ENCODE measurements at regions not wholly inside any gene's neighbourhood (a gene's known extent, or its start where the extent isn't known, plus 50 kb on each side); places are given as distances from the start of the nearest gene placed in this dataset.
"Not testable (repeated sequence)": the region's sequence is repeated elsewhere in the genome, so short reads cannot be mapped to it uniquely, and the experiment has no call there.

GRCh38 chr5:17039170-17039569, 103.1 kb upstream of the MYO10 start:
- no peak for DNase-seq

DNA sequence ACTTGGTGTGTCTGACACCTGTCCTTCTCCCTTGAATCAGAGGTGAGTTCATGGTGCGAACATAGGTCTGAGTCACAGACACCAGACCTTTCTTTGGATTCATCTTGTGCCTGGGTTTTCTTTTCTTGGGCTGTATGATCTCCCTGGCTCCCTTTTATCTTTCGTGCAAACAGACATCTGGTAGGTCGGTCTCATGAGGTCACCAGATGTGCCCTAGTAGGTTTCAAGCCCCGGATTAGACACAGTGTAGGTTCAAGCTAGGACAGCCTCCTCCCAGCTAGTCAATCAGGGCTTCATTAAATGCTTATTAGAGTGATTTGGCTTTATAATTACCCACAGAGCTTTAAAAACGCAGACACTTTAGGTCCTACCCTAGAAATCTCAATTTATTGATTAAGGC, 106.0 kb upstream of the MYO10 start:
- no peak for DNase-seq

GRCh38 chr5:17046320-17046719, 110.2 kb upstream of the MYO10 start:
- no peak for DNase-seq

- DNase-seq: no peak
These were observed 114.1 kb upstream of the MYO10 start for GRCh38 chr5:17050236-17050635.

DNA sequence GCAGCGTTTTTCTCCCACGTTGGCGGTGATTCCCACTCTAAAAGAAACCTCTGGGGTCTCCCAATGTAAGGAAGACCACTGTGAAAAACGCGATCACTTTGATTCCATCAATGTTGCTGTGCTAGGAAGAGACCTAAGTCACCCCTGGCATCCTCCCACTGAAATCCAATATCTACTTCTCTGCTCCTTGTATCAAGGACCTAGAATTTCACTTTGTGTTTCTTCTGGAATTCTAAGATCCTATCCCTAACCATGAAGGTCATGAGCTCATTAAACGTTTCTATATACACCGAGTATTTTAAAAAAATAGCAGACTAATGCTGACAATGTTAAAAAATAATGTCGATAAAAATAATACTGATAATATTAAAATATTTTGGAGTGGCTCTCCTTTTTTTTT, 118.8 kb upstream of the MYO10 start:
- DNase-seq: no peak

GRCh38 chr5:17056141-17056631, 120.1 kb upstream of the MYO10 start:
- no peak for DNase-seq

DNA sequence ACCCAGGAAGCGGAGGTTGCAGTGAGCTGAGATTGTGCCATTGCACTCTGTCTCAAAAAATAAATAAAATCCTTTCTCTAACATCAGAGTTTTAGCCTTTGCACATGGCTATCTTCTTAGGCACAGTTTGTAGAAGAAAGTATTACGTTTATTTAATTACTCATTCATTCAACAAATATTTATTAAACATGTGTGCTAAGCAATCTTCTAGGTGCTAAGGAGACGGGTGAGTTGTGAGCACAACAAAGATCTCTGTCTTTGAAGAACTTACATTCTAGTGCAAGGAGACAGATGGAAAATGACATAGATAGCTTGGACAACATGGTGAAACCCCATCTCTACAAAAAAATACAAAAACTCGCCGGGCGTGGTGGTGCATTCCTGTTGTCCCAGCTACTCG, 122.3 kb upstream of the MYO10 start:
- DNase-seq: no peak

DNA sequence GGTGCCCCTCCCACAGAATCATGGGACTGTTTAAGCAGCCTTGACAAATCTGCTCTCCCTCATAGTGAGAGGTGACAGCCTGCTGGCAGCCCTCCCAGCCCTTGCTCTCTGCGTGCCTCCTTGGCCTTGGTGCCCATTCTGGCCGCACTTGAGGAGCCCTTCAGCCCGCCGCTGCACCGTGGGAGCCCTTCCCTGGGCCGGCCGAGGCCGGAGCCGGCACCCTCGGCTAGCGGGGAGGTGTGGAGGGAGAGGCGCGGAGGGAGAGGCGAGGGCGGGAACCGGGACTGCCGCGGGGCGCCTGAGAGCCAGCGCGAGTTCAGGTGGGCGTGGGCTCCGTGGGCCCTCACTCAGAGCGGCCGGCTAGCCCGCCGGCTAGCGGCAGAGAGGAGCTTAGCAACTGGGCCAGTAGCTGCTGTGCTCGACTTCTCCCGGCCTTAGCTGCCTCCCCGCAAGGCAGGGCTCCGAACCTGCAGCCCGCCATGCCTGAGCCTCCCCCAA, 125.9 kb upstream of the MYO10 start:
- DNase-seq: no peak

GRCh38 chr5:17062741-17063140, 126.7 kb upstream of the MYO10 start:
- not testable (repeated sequence) for DNase-seq

- no peak for DNase-seq
These were observed 128.2 kb upstream of the MYO10 start for GRCh38 chr5:17064241-17064640.

GRCh38 chr5:17065458-17065857, 129.4 kb upstream of the MYO10 start:
- DNase-seq: no peak

- not testable (repeated sequence) for DNase-seq
These were observed 129.9 kb upstream of the MYO10 start for GRCh38 chr5:17066026-17066425.

- DNase-seq: no peak
These were observed 131.7 kb upstream of the MYO10 start for GRCh38 chr5:17067657-17068392.

- no peak for DNase-seq
These were observed 134.0 kb upstream of the MYO10 start for GRCh38 chr5:17069995-17070511.

DNA sequence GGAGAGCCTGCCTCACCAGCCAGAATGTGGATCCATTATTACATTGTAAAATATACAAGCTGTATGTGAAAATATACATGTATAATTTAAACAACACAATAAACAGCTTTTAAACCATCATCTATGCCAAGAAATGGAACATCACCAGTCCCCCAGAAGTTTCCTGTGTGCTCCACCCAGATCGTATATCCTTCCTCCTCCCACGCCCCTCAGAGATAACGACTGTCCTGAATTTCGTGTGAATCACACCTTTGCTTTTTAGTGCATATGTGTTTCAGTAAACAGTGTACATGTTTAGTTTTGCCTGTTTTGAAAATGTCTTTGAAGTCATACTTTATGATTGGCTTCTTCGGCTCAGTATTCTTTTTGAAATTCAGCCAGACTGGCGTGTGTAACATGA, 134.6 kb upstream of the MYO10 start:
- no peak for DNase-seq

DNA sequence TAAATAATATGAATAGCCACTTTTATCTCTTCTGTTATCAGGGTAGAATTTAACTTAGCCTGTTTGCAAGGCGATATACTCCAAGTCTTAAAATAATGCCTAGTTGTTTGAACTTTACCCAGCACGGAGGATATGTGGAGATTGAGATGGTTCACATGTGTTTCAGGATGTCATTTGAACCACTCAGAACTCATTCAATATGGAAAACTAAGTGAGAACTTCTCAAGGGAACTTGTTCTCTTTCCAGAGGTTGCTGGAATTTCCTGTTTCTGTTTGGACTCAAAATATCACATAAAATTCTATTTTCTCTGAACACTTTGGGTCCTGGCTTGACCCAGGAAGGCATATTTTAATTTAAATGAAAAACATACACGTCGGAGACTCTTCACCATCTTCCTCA, 139.1 kb upstream of the MYO10 start:
- no peak for DNase-seq

DNA sequence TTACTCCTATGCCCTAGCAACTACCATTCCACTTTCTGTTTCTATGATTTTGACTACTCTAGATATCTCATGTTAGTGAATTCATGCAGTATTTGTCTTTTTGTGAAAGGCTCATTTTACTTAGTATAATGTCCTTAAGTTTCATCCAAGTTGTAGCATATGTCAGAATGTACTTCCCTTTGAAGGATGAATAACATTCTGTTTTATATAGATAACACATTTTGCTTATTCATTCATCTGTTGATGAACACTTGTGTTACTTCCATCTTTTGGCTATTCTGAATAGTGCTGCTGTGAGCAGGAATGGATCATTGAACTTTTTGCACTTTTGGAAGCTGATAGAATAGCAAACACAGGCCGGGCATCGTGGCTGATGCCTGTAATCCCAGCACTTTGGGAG, 140.2 kb upstream of the MYO10 start:
- DNase-seq: no peak

- DNase-seq: no peak
These were observed 139.8 kb upstream of the BASP1 start for GRCh38 chr5:17077440-17078233.

- DNase-seq: no peak
These were observed 137.9 kb upstream of the BASP1 start for GRCh38 chr5:17079562-17079961.

GRCh38 chr5:17080361-17080760, 137.1 kb upstream of the BASP1 start:
- no peak for DNase-seq

- DNase-seq: no peak
These were observed 136.3 kb upstream of the BASP1 start for GRCh38 chr5:17081142-17081541.

DNA sequence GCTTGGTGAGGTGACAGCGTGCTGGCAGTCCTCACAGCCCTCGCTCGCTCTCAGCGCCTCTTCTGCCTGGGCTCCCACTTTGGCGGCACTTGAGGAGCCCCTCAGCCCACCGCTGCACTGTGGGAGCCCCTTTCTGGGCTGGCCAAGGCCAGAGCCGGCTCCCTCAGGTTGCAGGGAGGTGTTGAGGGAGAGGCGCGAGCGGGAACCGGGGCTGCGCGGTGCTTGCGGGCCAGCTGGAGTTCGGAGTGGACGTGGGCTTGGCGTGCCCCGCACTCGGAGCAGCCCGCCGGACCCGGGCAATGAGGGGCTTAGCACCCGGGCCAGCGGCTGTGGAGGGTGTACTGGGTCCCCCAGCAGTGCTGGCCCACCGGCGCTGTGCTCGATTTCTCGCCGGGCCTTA, 134.2 kb upstream of the BASP1 start:
- not testable (repeated sequence) for DNase-seq

DNA sequence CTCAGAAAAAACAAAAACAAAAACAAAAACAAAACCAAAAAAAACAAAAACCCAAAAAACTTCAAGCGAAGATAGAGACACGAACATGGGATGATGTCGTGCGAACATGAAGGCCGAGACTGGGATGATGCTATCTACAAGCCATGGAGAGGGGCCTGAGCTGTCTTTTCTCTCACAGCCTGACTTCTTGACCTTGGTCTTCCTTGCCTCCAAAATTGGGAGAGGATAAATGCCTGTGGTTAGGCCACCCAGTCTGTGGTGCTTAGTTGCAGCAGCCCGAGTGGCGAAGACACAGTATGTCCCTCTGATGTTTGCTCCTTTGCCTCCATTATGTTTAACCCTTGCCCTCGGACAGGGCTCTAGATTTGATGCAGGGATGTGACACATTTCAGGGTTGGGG, 130.4 kb upstream of the BASP1 start:
- no peak for DNase-seq

- DNase-seq: no peak
These were observed 129.4 kb upstream of the BASP1 start for GRCh38 chr5:17088051-17088450.

Data from SW 1271 (cell line).